Caki2 (cell line): ENCODE measurements at regions not wholly inside any gene's neighbourhood (a gene's known extent, or its start where the extent isn't known, plus 50 kb on each side); places are given as distances from the start of the nearest gene placed in this dataset.
"Not testable (repeated sequence)": the region's sequence is repeated elsewhere in the genome, so short reads cannot be mapped to it uniquely, and the experiment has no call there.

ENCODE experiments used
- DNase-seq: peaks from one replicate; pipeline ENCODE4 v3.0.0-alpha.2; 2015; ENCODE audit warnings: low read depth
- in situ Hi-C: cut with HindIII; loops from 2 replicates; pipeline ENCODE4 v1.10.0; 2016; ENCODE audit warnings: low sequenced_read_pairs, low pct_unique_long_range_greater_than_20kb, mixed read lengths

DNA sequence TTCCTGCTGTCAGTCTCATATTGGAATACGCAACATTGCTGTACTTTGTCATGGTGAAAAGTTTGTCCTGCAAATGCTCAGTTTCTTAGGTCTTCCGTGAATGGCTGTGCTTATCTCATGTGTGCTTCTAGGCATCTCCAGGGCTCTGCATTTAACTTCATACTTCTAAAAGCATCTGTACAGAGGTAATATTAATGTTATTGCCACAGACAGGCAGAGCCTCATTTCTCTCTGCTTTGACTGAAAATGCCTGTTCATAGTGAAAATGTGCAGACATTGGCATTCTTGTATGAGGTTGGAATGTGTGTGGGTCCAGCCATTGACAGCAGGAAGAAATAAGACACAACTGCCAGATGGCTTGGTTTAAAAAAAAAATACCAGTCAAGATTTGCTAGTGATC lies 140.1 kb upstream of the TTC29 start:
- no peak for DNase-seq
- in situ Hi-C loops: no loop called here

DNA sequence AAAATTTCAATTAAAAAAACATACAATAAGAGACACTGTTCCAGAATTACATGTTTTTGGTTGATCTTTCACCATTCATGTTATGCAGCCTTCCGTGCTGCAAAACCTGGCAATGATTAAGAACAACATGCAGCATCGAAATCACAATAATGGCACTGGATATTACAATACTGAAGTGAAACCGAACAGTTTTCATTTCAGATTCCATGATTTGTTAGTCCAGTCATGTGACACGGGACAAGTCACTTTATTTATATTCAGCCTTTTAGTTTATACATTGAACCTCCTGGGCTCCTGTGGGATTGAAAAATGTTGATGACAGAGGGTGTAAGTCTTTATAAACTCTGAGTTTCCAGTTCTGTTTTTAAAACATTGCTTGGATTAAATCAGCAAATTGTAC lies 142.5 kb upstream of the TTC29 start:
- in situ Hi-C loops: no loop called here
- DNase-seq: no peak

DNA sequence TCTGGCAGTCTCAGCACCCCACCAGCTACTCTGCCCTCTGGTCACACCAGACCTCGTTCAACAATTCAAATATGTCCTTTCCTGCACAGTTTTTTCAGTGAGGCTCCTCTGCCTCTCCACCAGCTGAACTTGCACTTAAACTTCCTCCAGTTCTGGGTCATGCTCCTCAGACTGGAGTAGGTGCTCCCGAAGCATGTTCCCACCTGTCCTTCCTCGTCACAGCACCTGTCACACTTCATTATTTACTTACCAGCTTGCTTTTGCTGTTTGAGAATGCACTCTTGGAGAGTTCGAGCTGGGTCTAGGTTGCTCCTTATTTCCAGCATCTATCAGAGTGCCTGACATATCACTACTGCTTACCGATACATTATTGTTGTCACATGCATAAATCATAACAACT lies 144.8 kb upstream of the TTC29 start:
- DNase-seq: no peak
- in situ Hi-C loops: no loop called here

DNA sequence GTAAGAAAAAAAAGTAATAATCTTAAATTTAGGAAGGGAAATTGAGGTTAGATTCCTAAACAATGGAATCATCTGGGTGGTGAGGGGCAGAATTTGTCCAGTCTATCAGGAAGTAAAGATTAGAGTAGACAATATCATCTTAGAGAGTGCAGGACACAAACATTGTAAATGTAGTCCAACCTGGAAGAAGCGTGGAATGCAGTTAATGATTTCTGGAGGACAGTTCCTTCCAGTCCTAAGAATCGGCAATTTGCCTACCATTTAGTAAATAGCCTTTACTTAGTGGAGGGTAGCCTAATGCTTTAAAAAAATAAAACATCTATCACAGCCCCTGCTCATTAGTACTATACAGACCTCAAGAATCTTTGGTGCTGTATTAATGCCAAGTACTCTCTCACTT lies 147.5 kb upstream of the TTC29 start:
- DNase-seq: peak; percentile 25
- in situ Hi-C loops: no loop called here

DNA sequence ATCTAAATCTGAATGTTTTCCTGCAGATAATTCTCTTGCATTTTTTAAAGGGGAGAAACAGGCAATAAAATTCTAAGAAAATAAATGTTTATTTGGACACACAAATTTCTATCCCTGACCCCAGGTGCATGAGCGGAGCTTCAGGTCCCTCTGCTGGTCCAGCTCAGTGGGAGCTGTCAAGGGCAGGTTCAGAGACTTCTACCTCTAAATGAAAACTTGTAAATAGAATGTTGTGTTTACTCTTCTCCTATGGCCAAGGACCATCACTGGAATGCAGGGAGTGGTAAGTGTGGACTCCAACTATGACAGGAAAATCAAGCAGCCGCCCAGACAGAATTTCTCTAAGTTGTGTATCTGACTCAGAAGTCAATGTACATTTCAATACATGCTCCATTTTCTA lies 148.6 kb upstream of the TTC29 start:
- peak; percentile 11 for DNase-seq
- in situ Hi-C loops: no loop called here

DNA sequence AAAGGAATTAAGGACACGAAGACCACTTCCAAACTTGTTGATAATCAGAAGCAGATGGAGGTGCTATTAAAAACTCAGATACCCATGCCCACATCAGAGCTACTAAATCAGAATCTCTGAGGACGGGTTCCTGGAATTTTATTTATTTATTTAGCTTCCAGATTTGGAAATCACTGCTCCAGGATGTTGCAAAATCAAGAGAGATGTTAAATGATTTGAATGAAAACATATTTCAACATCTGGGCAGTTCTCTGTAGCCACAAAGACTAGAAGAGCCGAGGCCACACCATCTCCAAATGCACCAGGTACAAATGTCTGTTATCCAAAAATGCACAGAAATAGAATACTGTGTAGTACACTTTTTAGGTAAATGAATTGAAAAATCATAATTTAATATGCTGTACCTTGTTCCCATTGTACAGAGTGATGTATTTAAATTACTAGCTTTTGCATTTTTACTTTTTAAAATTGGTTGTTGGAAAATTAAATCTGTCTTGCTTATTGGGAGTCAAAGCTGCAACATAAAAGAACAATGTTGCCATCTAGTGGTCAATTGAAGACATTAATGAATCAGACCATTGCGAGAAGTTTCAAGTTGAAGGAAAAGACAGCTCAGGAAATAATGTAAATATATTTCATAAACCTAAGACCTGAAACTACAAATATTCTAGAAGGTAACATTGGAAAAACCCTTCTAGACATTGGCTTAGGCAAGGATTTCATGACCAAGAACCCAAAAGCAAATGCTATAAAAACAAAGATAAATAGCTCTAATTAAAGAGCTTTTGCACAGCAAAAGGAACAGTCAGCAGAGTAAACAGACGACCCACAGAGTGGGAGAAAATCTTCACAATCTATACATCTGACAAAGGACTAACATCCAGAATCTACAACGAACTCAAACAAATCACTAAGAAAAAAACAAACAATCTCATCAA lies 151.3 kb upstream of the TTC29 start:
- in situ Hi-C loops: no loop called here
- peak; percentile 40 for DNase-seq

DNA sequence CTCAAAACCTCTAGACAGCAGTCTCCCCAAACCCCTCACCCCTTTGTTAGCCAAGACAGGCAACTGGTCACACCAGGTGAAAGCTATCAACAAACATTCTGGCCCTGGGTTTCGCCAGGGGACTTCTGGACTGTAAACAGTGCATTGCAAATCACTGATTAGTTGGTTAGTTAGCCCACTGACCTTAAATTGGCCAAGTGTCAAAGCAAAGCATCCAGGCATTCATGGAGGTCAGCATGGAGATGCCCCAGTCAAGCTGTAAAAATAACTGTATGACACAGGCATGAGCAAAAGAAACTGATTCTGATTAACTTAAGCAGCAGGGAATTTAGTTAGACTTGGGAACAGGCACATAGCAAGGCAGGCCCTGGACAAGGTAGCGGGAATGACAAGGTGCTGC lies 156.0 kb upstream of the TTC29 start:
- in situ Hi-C loops: no loop called here

DNA sequence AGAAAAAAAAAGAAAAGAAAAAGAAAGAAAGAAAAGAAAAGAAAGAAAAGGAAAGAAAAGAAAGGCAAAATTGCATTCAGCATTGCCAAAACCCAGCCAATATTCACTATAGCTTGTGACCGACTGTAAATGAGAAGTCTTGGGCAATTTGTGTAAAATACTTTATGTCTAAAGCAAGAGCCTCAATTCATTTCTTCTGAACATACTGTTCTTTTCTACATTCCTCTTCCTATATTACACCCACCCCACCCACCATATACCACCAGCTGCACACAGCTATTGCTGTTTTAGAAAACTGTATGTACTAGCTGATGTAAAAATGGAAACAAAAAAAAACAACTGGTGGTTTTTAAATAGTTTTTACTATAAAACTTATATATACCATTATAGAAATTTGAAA lies 156.9 kb upstream of the TTC29 start:
- DNase-seq: no peak
- in situ Hi-C loops: no loop called here

More for the DNA sequence above, 156.0 kb upstream of the TTC29 start:
- DNase-seq: no peak

DNA sequence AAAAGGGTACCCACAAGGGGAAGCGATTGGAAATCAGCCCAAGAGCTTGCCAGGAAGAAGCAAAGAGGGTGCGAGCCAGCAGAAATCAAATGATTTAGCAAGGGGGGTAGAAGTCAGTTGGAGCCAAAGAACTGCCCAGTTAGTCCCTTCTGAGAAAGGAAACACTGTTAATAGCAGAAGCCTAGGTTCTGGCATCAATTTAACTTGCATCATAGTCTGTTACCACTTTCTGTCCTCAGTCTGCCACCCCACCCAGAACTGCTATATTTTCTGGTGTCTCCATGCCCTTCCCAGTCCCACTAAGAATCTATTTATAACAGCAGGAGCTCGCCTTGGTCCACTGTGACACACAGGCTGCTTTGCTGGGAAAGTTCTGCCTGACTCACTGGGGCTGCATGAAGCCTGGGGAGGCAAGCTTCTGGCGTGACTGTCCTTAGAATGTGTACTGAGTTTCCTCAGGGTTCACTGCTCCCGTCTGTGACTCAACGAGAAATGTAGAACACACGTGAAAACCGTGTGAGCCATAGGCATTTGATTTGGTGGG lies 157.8 kb upstream of the TTC29 start:
- DNase-seq: peak; percentile 89

DNA sequence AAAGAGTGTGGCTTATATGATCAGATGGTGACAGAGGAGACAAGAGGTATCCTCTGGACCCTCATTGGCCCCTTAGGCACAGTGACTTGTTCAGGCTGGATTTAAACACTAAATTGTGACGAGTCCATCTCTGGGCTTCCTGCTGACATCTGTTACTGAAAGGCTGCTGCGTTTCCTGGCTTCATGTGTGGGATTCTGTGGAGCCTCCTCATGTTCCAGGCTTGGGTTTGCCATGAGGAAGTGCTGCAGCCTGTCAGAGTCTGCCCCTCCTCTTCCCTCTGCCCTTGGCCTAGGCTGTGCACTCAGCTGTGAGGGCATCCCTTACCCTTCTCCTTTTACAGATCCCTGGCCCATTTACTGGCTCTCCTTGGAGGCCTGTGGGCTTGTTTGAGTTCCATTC lies 159.1 kb upstream of the TTC29 start:
- in situ Hi-C loops: no loop called here

More for the DNA sequence above, 157.8 kb upstream of the TTC29 start:
- in situ Hi-C loops: no loop called here

DNA sequence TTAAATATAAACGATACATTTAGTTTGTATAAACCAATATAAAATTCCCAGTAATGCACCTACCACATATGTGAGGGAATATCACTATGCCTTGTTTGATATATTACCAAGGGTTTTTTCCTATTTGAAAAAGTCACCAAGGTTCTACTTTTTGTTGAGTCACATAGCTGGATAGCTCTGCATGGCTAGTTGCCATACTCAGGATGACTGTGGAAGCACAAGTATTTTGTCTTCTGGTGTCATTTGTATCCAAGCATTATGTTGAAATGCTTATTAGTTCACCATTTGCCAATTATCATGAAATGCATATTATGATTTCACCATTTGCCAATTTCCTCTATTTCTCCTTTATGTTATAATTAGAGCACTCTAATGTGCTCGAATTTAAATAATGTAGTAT lies 162.7 kb upstream of the TTC29 start:
- in situ Hi-C loops: no loop called here
- DNase-seq: no peak

More for the DNA sequence above, 159.1 kb upstream of the TTC29 start:
- DNase-seq: no peak

DNA sequence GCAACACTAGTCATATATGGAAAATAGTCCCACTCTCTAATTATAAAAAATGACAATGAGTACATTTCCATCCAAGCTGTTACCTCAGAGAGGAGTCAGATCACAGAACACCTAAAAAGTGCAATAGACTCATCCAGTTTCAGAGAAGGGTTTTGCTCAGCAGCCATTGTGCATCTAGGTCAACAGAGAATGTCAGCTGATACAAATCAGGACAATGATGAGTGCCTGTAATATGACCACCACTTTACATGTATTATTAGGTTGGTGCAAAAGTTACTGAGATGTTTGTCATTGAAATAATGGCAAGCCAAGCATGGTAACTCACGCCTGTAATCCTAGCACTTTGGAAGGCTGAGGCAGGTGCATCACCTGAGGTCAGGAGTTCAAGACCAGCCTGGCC lies 164.1 kb upstream of the TTC29 start:
- DNase-seq: no peak
- in situ Hi-C loops: no loop called here

DNA sequence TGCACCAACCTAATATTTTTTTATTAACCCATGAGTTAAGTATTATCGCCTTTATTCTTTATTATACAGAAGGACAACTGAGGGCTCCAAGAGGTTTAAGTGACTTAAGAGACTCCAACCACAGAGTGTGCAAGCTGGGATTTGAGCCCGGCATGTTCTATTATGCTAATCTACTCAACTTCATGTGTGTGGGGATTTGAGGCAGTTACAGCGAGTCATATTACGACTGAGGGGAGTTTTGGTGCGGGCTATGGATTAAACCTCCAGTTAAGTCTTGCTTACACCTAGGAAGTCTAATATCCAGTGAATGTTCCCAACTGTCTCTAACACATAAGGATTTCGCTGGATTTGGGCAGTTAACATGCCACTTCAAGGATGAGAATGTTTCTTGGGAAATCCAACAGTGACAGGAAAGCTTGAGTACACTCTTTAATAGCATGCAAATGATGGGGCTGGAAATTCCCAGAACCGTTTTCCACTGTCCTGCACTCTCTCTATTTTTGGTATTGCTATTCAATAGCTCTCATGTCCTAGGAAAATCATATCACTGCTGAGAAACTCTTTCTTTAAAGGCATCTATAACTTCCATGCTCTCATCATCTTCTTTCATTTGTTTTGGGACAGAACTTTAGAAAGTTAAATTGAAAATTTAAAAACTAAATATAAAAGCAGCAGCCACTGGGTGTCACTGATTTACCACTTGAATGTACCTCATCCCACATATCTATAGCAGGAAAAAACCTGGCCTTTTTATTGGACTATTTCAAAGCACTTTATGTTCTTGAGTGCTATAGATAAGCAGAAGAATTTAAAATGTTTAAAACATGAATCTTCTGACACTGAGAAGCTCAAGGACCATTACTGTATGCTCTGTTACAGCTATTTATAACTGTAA lies 165.1 kb upstream of the TTC29 start:
- no peak for DNase-seq
- in situ Hi-C loops: no loop called here

DNA sequence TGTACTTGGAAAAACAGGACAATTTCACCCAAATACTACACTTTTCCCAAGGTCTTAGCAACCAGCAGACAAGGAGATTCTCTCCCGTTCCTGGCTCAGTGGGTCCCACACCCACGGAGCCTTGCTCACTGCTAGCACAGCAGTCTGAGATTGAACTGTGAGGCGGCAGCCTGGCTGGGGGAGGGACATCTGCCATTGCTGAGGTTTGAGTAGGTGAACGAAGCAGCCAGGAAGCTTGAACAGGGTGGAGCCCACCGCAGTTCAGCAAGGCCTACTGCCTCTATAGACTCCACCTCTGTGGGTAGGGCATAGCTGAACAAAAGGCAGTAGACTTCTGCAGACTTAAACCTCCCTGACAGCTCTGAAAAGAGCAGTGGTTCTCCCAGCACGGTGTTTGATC lies 166.5 kb upstream of the TTC29 start:
- in situ Hi-C loops, DNase-seq: not testable (repeated sequence)

DNA sequence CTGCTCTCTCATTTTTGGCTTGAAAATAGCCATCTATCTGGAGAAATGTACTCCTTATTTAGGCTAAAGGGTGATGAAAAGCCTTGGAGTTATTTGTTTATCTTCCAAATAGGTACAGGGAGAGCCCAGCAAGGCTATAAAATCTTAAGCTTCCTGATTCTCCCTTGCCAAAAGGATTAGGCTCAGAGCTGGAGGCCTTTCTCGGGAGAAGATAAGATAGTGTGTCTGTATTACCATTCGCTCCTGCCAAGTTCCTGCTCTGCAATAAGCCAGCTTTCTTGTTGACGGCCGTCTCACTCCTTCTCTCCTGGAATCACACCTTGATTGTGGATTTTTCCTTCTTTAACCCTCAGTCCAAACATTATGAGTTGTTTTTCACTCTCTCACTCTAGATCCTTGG lies 171.8 kb upstream of the TTC29 start:
- no peak for DNase-seq
- in situ Hi-C loops: no loop called here

DNA sequence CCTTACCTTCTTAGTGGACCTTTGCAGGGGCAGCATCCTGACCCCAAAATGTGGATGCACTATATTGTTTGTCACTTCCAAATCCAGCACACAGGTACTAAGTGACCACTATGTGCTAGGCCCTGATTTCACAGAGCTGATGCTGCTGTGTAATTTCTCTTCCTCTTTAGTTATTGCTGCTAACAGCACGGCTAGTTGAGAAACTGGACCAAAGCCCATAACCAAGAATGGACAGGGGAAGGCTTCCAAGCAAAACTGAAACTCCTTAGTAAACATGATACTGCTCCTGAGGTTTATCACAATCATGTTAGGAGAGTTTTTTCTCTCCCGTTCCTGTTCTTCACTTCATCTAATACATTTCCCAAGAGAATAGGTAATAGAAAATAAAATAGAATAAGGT lies 172.9 kb upstream of the TTC29 start:
- DNase-seq: no peak
- in situ Hi-C loops: no loop called here

DNA sequence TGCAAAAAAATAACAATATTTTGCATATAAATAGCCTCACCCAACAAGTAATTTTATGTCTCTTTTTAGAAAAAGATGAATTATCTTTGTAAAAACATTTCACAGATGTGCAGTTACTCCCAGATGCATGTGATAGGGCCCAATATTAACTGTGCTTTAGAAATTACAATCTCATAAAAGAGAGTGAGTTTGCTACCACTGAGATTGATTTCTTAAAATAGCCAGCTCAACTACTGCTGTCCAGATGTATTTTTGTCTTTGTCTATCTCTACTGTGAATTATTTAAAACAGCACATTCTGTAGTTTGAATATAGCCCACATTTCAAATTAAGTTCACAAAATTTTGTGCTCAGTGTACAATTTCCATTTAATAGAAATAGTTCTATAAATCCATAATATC lies 177.0 kb upstream of the TTC29 start:
- no peak for DNase-seq
- in situ Hi-C loops: no loop called here

DNA sequence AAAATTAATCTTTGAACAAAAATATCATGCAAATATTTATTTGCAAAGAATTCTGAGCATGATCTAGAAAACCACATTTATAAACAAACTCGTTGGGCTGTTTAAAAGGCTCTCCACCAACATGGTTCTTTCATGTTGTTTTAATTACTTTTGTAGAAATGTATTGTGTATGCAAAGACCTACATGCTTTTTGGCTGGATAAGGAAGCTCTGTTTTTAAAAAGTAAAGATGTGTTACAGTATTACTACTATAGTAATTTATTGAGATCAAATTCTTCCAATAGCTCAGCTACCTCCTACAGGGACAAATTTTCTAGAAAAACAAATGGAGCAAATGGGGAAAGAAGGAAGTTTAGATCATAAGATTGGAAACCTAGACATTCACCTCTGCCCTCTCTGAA lies 177.5 kb upstream of the TTC29 start:
- no peak for DNase-seq
- in situ Hi-C loops: no loop called here

DNA sequence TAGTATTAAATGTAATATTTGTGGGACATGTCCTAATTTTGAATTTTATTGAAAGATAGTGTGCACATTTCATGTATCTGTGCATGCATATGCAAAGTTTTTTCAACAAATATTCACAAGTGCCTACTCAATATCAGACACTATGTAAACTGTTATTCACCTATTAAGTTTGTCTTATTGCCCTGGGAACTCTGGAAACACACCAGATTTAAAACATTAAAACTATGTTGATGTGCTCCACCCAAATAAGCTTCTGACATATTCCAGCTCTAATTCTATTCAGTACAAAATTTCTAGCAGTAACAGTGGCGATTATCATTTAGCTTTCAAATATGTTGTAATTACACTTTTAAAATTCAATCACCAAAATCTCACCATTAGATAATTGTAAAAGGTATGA lies 183.1 kb upstream of the TTC29 start:
- in situ Hi-C loops: no loop called here
- no peak for DNase-seq
